Ascending aorta (tissue), 2 donors: ENCODE measurements at regions not wholly inside any gene's neighbourhood (a gene's known extent, or its start where the extent isn't known, plus 50 kb on each side); places are given as distances from the start of the nearest gene placed in this dataset.
"Not testable (repeated sequence)": the region's sequence is repeated elsewhere in the genome, so short reads cannot be mapped to it uniquely, and the experiment has no call there.

ENCODE experiments used
- DNase-seq, 2 donors: peaks; one replicate each; pipeline ENCODE4 v3.0.0-alpha.2; 2019; ENCODE audit warnings: low spot score in 2 of 2
- H3K27ac ChIP-seq, 2 donors: fragments of 200-600 bp; sonication (generic); one replicate each; pipeline ENCODE4 v1.5.1; 2016 to 2017; ENCODE audit warnings: mild to moderate bottlenecking in 1 of 2
- H3K27me3 ChIP-seq: fragments of 200-600 bp; sonication (generic); one replicate; pipeline ENCODE4 v1.5.1; 2017
- H3K36me3 ChIP-seq, 2 donors: fragments of 200-600 bp; sonication (generic); one replicate each; pipeline ENCODE4 v1.5.1; 2016
- H3K4me1 ChIP-seq, 2 donors: fragments of 200-600 bp; sonication (generic); one replicate each; pipeline ENCODE4 v1.5.1; 2016 to 2017; ENCODE audit warnings: mild to moderate bottlenecking in 1 of 2
- H3K4me3 ChIP-seq, 2 donors: fragments of 200-600 bp; sonication (generic); one replicate each; pipeline ENCODE4 v1.5.1; 2016 to 2017; ENCODE audit warnings: mild to moderate bottlenecking in 1 of 2
- H3K9me3 ChIP-seq, 2 donors: fragments of 200-600 bp; sonication (generic); one replicate each; pipeline ENCODE4 v1.5.1; 2016
- intact Hi-C: fragments of 100-400 bp; cut with DNase I; formaldehyde crosslinking; loops from one replicate; pipeline ENCODE4 v1.15.1; 2023
- TF ChIP-seq, protein P1 (sequence below), 3 experiments: fragments of 200-600 bp in 2 of 3; fragments of 450-650 bp in 1 of 3; sonication (generic) in 2 of 3; IDR thresholded peaks; one replicate each; pipeline ENCODE4 v1.5.1; 2016 to 2019; ENCODE audit warnings: antibody characterized with exemption in 3 of 3, mild to moderate bottlenecking in 1 of 3, moderate library complexity in 1 of 3

DNA sequence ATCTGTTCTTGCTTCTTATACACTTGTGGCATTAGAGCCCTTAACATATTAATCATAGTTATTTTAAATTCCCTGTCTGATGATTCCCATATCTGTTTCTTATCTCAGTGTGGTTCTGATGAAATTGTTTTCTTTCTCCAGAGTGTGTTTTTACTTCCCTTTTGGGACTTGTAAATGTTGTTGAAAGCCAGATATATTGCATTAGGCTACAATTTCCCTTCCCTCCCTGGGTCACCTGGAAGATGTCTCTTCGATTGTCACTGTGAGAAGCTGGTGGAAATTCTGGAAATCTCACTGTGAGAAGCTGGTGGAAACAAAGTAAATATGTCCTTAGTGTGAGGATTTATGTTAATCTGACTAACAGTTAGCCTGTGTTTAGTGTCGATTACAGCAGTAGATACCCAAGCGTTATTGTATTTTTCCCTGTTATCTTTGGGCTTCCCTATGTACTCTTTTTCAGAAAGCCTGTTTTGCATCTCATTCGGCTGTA, 717.3 kb downstream of the TRHDE start:
- H3K9me3 ChIP-seq = no peaks in the 10 kb centered on the region

DNA sequence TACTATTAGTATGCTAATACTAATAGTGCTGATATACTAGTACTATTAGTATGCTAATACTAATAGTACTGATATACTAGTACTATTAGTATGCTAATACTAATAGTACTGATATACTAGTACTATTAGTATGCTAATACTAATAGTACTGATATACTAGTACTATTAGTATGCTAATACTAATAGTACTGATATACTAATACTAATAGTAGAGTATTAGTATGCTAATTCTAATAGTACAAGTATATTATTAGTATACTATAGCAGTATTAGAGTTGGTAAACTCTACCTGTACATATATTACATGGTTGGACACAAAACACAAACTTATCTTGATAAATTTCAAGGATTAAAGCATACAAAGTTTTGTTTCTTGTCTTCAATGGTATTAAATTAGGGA, 722.9 kb downstream of the TRHDE start:
- H3K9me3 ChIP-seq, H3K36me3 ChIP-seq, H3K4me1 ChIP-seq, H3K4me3 ChIP-seq, H3K27me3 ChIP-seq, DNase-seq, intact Hi-C loops, H3K27ac ChIP-seq: not testable (repeated sequence)

More for the DNA sequence above, 717.3 kb downstream of the TRHDE start:
- Histone ChIP-seq H3K36me3 (no peaks in the 10 kb centered on the region), H3K4me3 (no peak overlapping the region), H3K4me1 (no peaks in the 10 kb centered on the region), H3K27ac (no peak overlapping the region), H3K27me3 (no peaks in the 10 kb centered on the region)
- no peak for DNase-seq
- TF ChIP-seq, protein P1, sequence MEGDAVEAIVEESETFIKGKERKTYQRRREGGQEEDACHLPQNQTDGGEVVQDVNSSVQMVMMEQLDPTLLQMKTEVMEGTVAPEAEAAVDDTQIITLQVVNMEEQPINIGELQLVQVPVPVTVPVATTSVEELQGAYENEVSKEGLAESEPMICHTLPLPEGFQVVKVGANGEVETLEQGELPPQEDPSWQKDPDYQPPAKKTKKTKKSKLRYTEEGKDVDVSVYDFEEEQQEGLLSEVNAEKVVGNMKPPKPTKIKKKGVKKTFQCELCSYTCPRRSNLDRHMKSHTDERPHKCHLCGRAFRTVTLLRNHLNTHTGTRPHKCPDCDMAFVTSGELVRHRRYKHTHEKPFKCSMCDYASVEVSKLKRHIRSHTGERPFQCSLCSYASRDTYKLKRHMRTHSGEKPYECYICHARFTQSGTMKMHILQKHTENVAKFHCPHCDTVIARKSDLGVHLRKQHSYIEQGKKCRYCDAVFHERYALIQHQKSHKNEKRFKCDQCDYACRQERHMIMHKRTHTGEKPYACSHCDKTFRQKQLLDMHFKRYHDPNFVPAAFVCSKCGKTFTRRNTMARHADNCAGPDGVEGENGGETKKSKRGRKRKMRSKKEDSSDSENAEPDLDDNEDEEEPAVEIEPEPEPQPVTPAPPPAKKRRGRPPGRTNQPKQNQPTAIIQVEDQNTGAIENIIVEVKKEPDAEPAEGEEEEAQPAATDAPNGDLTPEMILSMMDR (IDR thresholded peaks at IDR 0.05) = no peak
- intact Hi-C loops = no loop called here

DNA sequence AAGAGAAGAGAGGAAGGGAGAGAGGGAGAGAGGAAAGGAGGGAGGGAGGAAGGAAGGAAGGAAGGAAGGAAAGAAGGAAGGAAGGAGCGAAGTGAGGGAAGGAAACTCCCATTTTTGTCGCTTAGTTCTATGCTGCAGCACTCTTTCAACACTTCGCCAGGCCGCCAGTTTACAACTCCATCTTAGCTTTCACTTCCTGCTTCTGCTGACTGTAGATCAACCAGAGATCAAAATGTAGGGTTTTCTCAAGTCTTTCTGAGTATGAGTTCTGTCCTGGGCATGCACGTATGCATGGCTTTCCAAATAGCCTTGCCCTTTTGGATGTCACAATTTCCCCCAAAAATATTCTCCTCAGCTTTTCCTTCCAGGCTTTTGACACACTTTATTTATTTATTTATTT, 723.4 kb downstream of the TRHDE start:
- H3K4me3 ChIP-seq = no peak overlapping the region
- H3K9me3 ChIP-seq = no peaks in the 10 kb centered on the region
- no peaks in the 10 kb centered on the region for H3K36me3 ChIP-seq
- intact Hi-C loops = no loop called here
- DNase-seq = no peak
- TF ChIP-seq, protein P1 (IDR thresholded peaks at IDR 0.05) = no peak
- no peaks in the 10 kb centered on the region for H3K27me3 ChIP-seq
- H3K27ac ChIP-seq = no peak overlapping the region
- no peaks in the 10 kb centered on the region for H3K4me1 ChIP-seq

DNA sequence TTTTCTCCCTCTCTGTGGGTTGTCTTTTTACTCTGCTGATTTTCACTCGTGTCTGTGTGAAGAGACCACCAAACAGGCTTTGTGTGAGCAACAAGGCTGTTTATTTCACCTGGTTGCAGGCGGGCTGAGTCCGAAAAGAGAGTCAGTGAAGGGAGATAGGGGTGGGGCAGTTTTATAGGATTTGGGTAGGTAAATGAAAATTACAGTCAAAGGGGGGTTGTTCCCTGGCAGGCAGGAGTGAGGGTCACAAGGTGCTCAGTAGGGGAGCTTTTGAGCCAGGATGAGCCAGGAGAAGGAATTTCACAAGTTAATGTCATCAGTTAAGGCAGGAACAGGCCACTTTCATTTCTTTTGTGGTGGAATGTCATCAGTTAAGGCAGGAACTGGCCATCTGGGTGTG, 729.6 kb downstream of the TRHDE start:
- H3K27ac ChIP-seq, DNase-seq, H3K4me3 ChIP-seq, H3K27me3 ChIP-seq, H3K36me3 ChIP-seq, intact Hi-C loops, H3K4me1 ChIP-seq, H3K9me3 ChIP-seq: not testable (repeated sequence)

DNA sequence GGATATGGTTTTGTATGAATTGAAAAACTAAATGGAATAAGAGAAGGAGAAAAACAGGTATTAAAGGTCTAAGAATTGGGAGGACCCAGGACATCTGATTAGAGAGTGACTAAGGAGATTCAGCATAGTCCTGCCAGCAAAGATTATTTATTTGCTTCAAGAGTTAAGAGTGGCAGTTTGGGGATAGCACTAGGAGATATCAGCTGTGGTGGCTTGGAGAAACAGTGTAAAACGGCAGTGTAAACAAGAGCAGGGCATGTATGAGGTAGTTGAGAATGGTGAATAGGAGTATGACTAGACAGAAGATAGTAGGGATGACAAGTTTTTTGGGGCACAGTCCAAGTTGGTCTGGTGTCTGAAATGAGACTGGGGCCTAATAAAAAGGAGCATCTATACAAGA, 730.3 kb downstream of the TRHDE start:
- H3K9me3 ChIP-seq, H3K27me3 ChIP-seq, H3K4me3 ChIP-seq, H3K36me3 ChIP-seq, H3K27ac ChIP-seq, H3K4me1 ChIP-seq, intact Hi-C loops, DNase-seq: not testable (repeated sequence)

DNA sequence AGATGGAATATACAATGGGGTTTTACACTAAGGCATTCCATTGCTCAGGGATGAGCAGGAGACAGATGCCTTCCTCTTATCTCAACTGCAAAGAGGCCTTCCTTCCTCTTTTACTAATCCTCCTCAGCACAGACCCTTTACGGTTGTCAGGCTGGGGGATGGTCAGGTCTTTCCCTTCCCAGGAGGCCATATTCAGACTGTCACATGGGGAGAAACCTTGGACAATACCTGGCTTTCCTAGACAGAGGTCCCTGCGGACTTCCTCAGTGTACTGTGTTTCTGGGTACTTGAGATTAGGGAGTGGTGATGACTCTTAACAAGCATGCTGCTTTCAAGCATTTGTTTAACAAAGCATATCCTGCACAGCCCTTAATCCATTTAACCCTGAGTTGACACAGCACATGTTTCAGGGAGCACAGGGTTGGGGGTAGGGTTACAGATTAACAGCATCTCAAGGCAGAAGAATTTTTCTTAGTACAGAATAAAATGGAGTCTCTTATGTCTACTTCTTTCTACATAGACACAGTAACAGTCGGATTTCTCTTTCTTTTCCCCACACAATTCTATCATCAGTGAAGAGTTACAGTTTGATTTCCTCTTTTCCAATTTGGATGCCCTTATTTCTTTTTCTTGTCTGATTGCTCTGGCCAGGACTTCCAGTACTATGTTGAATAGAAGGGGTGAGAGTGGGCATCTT, 737.1 kb downstream of the TRHDE start:
- H3K36me3 ChIP-seq, H3K27me3 ChIP-seq, DNase-seq, H3K27ac ChIP-seq, intact Hi-C loops, H3K4me3 ChIP-seq, H3K4me1 ChIP-seq, H3K9me3 ChIP-seq: not testable (repeated sequence)

DNA sequence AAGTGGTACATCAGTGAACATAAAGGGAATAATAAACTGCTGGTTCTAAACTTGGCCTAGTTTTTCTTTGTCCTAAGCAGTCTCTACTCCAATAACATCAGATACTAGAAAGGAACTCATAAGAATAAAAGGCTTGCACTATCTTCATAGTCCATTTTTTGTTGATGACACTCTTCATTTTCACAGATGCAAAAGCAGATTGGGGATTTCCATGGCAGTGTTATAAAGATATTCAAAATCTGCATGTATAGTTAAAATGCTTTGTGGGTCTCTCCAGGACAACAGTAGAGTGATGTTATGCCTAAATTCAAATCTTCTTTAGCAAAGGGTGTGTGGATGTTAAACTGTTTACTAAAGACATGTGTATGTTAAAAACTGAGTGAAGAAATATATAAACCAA, 745.8 kb downstream of the TRHDE start:
- H3K4me1 ChIP-seq = no peaks in the 10 kb centered on the region
- H3K4me3 ChIP-seq = no peak overlapping the region
- TF ChIP-seq, protein P1 (IDR thresholded peaks at IDR 0.05) = no peak
- DNase-seq = no peak
- no peak overlapping the region for H3K27ac ChIP-seq
- intact Hi-C loops = no loop called here
- H3K27me3 ChIP-seq = no peaks in the 10 kb centered on the region
- H3K9me3 ChIP-seq = no peaks in the 10 kb centered on the region
- no peaks in the 10 kb centered on the region for H3K36me3 ChIP-seq

DNA sequence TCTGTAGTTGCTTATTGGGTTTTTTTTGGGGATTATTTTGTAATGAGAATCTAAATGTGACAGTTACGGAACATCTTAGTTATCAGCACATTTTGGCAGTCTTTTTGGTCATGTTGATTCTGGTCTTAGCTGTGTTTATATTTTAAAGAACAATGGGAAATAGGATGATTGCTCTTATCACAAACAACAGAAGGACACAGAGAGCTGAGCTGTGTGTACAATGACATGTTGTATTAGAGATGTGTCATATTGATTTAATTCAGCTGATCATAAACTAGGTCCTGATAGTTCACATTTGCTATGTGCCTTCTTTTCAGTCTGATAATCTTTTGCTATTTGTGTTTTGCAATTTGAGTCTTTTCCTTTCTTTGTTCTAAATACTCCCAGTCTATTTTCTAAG, 781.7 kb downstream of the TRHDE start:
- TF ChIP-seq, protein P1 (IDR thresholded peaks at IDR 0.05) = no peak
- H3K4me3 ChIP-seq = no peak overlapping the region
- no peak for DNase-seq
- no peaks in the 10 kb centered on the region for H3K4me1 ChIP-seq
- no peaks in the 10 kb centered on the region for H3K9me3 ChIP-seq
- no peaks in the 10 kb centered on the region for H3K27me3 ChIP-seq
- H3K27ac ChIP-seq = no peak overlapping the region
- no peaks in the 10 kb centered on the region for H3K36me3 ChIP-seq
- intact Hi-C loops = no loop called here
